Upper lobe of right lung (tissue), 1 donor: ENCODE measurements at regions not wholly inside any gene's neighbourhood (a gene's known extent, or its start where the extent isn't known, plus 50 kb on each side); places are given as distances from the start of the nearest gene placed in this dataset.

Experiments used
- ATAC-seq: fragments of 200-7000 bp; cut with Tn5 transposase; one replicate; pipeline ENCODE4 v1.9.1; 2020; ENCODE audit warnings: mild to moderate bottlenecking, moderate library complexity
- DNase-seq: peaks from one replicate; pipeline ENCODE4 v3.0.0-alpha.2; 2020
- H3K27ac ChIP-seq: fragments of 200-600 bp; one replicate; pipeline ENCODE4 v1.8.0; 2022
- H3K27me3 ChIP-seq: fragments of 200-600 bp; one replicate; pipeline ENCODE4 v1.8.0; 2022; ENCODE audit warnings: mild to moderate bottlenecking
- H3K36me3 ChIP-seq: fragments of 200-600 bp; one replicate; pipeline ENCODE4 v1.8.0; 2022
- H3K4me1 ChIP-seq: fragments of 200-600 bp; one replicate; pipeline ENCODE4 v1.8.0; 2022
- H3K4me3 ChIP-seq: fragments of 200-600 bp; one replicate; pipeline ENCODE4 v1.8.0; 2022; ENCODE audit warnings: mild to moderate bottlenecking
- H3K9me3 ChIP-seq: fragments of 200-600 bp; one replicate; pipeline ENCODE4 v1.8.0; 2022
- intact Hi-C: fragments of 100-400 bp; cut with DNase I; formaldehyde crosslinking; loops from one replicate; pipeline ENCODE4 v1.11.0; 2022
- TF ChIP-seq, protein P1 (sequence below): fragments of 200-600 bp; IDR thresholded peaks from one replicate; pipeline ENCODE4 v1.8.0; 2022; ENCODE audit warnings: antibody characterized with exemption
- donor health status: DM: no; HTN: yes; CAD: no; lungs with severe emphysema.

DNA sequence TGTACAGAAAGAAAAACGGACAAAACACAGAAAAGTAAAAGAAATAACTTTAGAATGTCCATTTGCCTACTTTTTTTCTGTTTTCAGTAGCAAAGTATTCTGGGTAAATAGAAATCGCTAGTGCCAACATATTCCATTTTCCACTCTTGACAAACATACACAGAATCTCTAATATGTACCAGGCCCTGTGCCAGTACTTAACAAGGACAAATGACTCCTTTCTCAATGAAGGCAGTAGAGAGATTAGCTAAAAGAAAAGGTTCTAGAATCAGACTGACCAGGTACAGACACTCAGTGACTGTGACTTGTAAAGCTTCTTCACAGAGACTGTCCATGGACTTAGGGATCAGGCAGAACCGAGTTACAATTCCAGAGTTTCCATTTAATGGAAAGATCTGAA is 165.8 kb upstream of the STAC start:
- intact Hi-C loops, result no loop called here
- ATAC-seq (no peak), DNase-seq (no peak)
- Histone ChIP-seq H3K27ac (no peak overlapping the region), H3K4me1 (no peaks in the 10 kb centered on the region), H3K36me3 (no peaks in the 10 kb centered on the region), H3K4me3 (no peak overlapping the region), H3K9me3 (no peaks in the 10 kb centered on the region), H3K27me3 (no peaks in the 10 kb centered on the region)
- TF ChIP-seq, protein P1, sequence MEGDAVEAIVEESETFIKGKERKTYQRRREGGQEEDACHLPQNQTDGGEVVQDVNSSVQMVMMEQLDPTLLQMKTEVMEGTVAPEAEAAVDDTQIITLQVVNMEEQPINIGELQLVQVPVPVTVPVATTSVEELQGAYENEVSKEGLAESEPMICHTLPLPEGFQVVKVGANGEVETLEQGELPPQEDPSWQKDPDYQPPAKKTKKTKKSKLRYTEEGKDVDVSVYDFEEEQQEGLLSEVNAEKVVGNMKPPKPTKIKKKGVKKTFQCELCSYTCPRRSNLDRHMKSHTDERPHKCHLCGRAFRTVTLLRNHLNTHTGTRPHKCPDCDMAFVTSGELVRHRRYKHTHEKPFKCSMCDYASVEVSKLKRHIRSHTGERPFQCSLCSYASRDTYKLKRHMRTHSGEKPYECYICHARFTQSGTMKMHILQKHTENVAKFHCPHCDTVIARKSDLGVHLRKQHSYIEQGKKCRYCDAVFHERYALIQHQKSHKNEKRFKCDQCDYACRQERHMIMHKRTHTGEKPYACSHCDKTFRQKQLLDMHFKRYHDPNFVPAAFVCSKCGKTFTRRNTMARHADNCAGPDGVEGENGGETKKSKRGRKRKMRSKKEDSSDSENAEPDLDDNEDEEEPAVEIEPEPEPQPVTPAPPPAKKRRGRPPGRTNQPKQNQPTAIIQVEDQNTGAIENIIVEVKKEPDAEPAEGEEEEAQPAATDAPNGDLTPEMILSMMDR, result no peak

DNA sequence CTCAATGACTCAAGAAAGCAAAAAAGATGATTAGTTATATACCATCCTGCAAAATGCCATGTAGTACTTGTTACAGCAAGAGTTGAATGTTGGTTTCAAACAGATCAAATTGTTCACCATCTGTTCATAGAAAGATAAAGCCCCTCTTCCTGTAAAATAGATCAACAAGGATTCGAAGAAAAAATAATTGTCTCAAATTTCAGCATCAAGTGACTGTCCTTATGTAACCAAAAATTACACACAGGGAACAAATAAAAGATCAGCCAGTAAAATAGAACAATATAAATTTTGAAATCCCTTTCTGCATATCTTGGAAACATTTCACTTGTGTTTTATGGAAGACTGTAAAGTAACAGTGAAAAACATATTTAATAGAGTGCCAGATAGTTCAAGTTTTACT is 165.1 kb upstream of the STAC start:
- intact Hi-C loops, result no loop called here
- H3K27me3 ChIP-seq, result no peaks in the 10 kb centered on the region
- DNase-seq (no peak), ATAC-seq (no peak)
- no peaks in the 10 kb centered on the region for H3K36me3 ChIP-seq
- H3K4me3 ChIP-seq, result no peak overlapping the region
- H3K9me3 ChIP-seq, result no peaks in the 10 kb centered on the region
- no peak overlapping the region for H3K27ac ChIP-seq
- TF ChIP-seq, protein P1, result no peak
- no peaks in the 10 kb centered on the region for H3K4me1 ChIP-seq

DNA sequence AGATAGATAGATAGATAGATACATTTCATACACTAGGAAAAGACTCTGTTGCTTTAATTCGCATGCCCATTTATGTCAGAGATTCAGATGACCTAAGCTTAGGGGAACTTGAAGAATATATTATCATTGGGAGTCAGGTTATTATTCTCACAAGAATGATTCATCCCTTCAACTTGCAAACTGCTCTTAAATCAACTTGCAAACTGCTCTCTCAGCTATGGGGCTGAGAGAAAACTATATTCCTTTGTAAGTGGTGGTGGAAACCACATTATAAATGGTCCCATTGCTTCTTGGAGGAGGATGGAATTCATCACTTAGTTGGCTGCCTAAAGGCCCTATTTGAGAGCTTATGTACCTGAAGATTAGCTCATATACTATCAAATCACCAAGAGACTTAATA is 160.9 kb upstream of the STAC start:
- H3K36me3 ChIP-seq, result no peaks in the 10 kb centered on the region
- H3K27ac ChIP-seq, result no peak overlapping the region
- intact Hi-C loops, result no loop called here
- no peaks in the 10 kb centered on the region for H3K27me3 ChIP-seq
- TF ChIP-seq, protein P1, result no peak
- no peak for ATAC-seq
- DNase-seq, result no peak
- no peak overlapping the region for H3K4me3 ChIP-seq
- no peaks in the 10 kb centered on the region for H3K4me1 ChIP-seq
- no peaks in the 10 kb centered on the region for H3K9me3 ChIP-seq

DNA sequence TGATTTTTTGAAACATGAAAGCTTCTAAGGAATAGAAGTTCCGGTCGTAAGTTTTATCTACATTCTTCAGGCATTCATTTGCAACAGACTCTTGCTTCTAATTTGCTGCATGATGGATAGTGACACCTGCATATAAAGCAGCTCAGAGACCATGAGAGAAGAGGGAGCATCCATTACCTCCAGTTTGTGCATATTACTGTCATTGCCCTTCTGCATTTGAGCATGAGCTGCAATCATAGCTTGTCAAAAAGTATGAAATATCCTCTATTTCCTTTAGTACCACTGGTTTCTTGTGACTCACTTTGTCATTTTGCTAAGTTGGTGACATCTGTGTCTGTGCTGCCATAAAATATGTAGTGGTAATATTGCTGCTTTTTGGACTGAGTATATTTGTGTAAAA is 160.1 kb upstream of the STAC start:
- Histone ChIP-seq H3K4me1 (no peaks in the 10 kb centered on the region), H3K4me3 (no peak overlapping the region), H3K36me3 (no peaks in the 10 kb centered on the region), H3K27me3 (no peaks in the 10 kb centered on the region), H3K9me3 (no peaks in the 10 kb centered on the region), H3K27ac (no peak overlapping the region)
- TF ChIP-seq, protein P1, result no peak
- intact Hi-C loops, result no loop called here
- no peak for DNase-seq
- no peak for ATAC-seq

DNA sequence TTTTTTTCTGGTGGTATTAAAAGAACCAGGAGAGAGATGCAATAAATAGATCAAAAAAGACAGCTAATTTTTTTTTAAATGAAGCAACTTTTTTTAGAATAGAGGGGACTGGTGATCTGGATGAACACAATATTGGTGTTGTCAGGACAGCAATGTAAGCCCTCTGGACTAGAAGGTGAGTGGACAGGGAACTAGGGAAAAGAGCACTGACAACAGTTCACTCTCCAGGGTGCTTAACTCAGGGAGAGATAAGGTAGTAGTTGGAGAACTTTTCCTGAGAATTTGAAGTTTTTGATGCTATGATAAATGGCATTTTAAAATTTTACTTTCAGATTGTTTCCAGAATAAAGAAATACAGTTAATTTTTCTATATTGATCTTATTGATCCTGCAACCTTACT is 158.3 kb upstream of the STAC start:
- no peak overlapping the region for H3K27ac ChIP-seq
- H3K4me1 ChIP-seq, result no peaks in the 10 kb centered on the region
- TF ChIP-seq, protein P1, result no peak
- no peaks in the 10 kb centered on the region for H3K27me3 ChIP-seq
- no peak for ATAC-seq
- DNase-seq, result no peak
- H3K36me3 ChIP-seq, result no peaks in the 10 kb centered on the region
- no peak overlapping the region for H3K4me3 ChIP-seq
- intact Hi-C loops, result no loop called here
- H3K9me3 ChIP-seq, result no peaks in the 10 kb centered on the region

DNA sequence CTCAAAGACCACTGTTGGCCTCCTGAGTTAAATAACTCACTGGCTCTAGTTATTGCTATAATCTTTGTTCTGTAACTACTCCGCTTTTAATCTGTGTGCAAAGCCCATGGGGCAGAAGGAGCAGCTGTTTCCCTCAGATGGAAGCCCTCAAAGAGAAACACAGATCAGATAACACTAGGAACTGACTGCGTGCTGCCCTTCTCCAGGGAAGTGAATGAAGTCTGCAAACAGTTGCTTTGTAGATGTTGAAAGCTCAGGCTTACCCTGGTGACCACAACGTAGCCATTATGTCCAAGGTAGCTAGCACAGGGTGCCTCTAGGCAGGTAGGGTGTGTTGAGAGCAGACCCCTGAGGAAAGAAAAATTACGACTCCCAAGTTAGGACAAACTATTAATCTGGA is 152.3 kb upstream of the STAC start:
- H3K27ac ChIP-seq, result no peak overlapping the region
- ATAC-seq, result no peak
- no peaks in the 10 kb centered on the region for H3K27me3 ChIP-seq
- H3K36me3 ChIP-seq, result no peaks in the 10 kb centered on the region
- TF ChIP-seq, protein P1, result no peak
- DNase-seq, result no peak
- no peaks in the 10 kb centered on the region for H3K9me3 ChIP-seq
- H3K4me1 ChIP-seq, result no peaks in the 10 kb centered on the region
- H3K4me3 ChIP-seq, result no peak overlapping the region
- intact Hi-C loops, result no loop called here
